Lung microvascular endothelial cell (primary cell): ENCODE measurements at regions not wholly inside any gene's neighbourhood (a gene's known extent, or its start where the extent isn't known, plus 50 kb on each side); places are given as distances from the start of the nearest gene placed in this dataset.

Experiments
- DNase-seq, 2 donors: peaks; one replicate each; pipeline versions ENCODE4 v3.0.0 to v3.0.0-alpha.2; 2010; ENCODE audit warnings: low read depth in 2 of 2

- no peak for DNase-seq
Observed at GRCh38 chr2:88832992-88833389, 141.5 kb downstream of the RPIA start.

- no peak for DNase-seq
Observed at GRCh38 chr2:88834376-88834775, 142.9 kb downstream of the RPIA start.

GRCh38 chr2:88834866-88835265, 143.4 kb downstream of the RPIA start:
- no peak for DNase-seq

GRCh38 chr2:88835726-88836125, 144.3 kb downstream of the RPIA start:
- no peak for DNase-seq

- DNase-seq = no peak
Observed at GRCh38 chr2:88836351-88836750, 144.9 kb downstream of the RPIA start.

- DNase-seq = no peak
Observed at GRCh38 chr2:88837511-88838160, 146.2 kb downstream of the RPIA start.

- DNase-seq = peak in 1 of 2 donors; percentile 60
Observed at GRCh38 chr2:88838165-88838635, 146.7 kb downstream of the RPIA start.

- DNase-seq = no peak
Observed at GRCh38 chr2:88841224-88841929, 149.9 kb downstream of the RPIA start.

GRCh38 chr2:88842656-88843460, 151.4 kb downstream of the RPIA start:
- no peak for DNase-seq

GRCh38 chr2:88843651-88844050, 152.2 kb downstream of the RPIA start:
- DNase-seq = no peak

GRCh38 chr2:88844960-88845359, 153.5 kb downstream of the RPIA start:
- no peak for DNase-seq

GRCh38 chr2:88845772-88846661, 154.5 kb downstream of the RPIA start:
- no peak for DNase-seq

GRCh38 chr2:88852753-88853402, 161.4 kb downstream of the RPIA start:
- DNase-seq = peak in 1 of 2 donors; percentile 52

- no peak for DNase-seq
Observed at GRCh38 chr2:88853403-88853790, 161.9 kb downstream of the RPIA start.

- no peak for DNase-seq
Observed at GRCh38 chr2:88854528-88854927, 163.1 kb downstream of the RPIA start.

- no peak for DNase-seq
Observed at GRCh38 chr2:88855620-88856408, 164.3 kb downstream of the RPIA start.

GRCh38 chr2:88856409-88857135, 165.1 kb downstream of the RPIA start:
- no peak for DNase-seq

- DNase-seq = peak in 1 of 2 donors; percentile 7
Observed at GRCh38 chr2:88857274-88857741, 165.8 kb downstream of the RPIA start.

- peak; percentile 86 to 90 for DNase-seq
Observed at GRCh38 chr2:88857951-88858411, 166.5 kb downstream of the RPIA start.
